Trophoblast cell (in vitro differentiated cells and primary cell): ENCODE measurements at regions not wholly inside any gene's neighbourhood (a gene's known extent, or its start where the extent isn't known, plus 50 kb on each side); places are given as distances from the start of the nearest gene placed in this dataset.
"Not testable (repeated sequence)": the region's sequence is repeated elsewhere in the genome, so short reads cannot be mapped to it uniquely, and the experiment has no call there.

Experiments
- DNase-seq, 2 donors: peaks; one replicate each; pipeline ENCODE4 v3.0.0-alpha.2; 2016
- H2AFZ ChIP-seq: 2 replicates; pipeline ENCODE4 v1.6.1; 2013; ENCODE audit warnings: low read length, moderate library complexity, mild to moderate bottlenecking; ENCODE audit not compliant: insufficient read depth, poor library complexity
- H2AK5ac ChIP-seq: 2 replicates; pipeline ENCODE4 v1.6.1; 2013; ENCODE audit warnings: mild to moderate bottlenecking, low read length
- H2BK120ac ChIP-seq: 2 replicates; pipeline ENCODE4 v1.6.1; 2013; ENCODE audit warnings: low read length, mild to moderate bottlenecking, moderate library complexity; ENCODE audit not compliant: insufficient read depth, poor library complexity
- H2BK12ac ChIP-seq: 2 replicates; pipeline ENCODE4 v1.6.1; 2013; ENCODE audit warnings: mild to moderate bottlenecking, low read length, moderate library complexity
- H2BK5ac ChIP-seq: 2 replicates; pipeline ENCODE4 v1.6.1; 2013; ENCODE audit warnings: low read length, low read depth, moderate library complexity, mild to moderate bottlenecking; ENCODE audit not compliant: poor library complexity
- H3K14ac ChIP-seq: 2 replicates; pipeline ENCODE4 v1.6.1; 2013; ENCODE audit warnings: mild to moderate bottlenecking, low read length
- H3K18ac ChIP-seq: 2 replicates; pipeline ENCODE4 v1.6.1; 2013; ENCODE audit warnings: mild to moderate bottlenecking, low read length
- H3K23ac ChIP-seq: 2 replicates; pipeline ENCODE4 v1.6.1; 2013; ENCODE audit warnings: low read length
- H3K27ac ChIP-seq: 2 replicates; pipeline ENCODE4 v1.5.1; 2013; ENCODE audit warnings: low read depth, mild to moderate bottlenecking, inconsistent platforms, low read length, moderate library complexity
- H3K27me3 ChIP-seq: 2 replicates; pipeline ENCODE4 v1.6.1; 2013; ENCODE audit warnings: inconsistent platforms, mild to moderate bottlenecking, low read length, moderate library complexity; ENCODE audit not compliant: insufficient read depth
- H3K36me3 ChIP-seq, 2 experiments: 1 replicate in 1 of 2; 2 replicates in 1 of 2; pipeline ENCODE4 v1.6.1; 2013; ENCODE audit warnings: low read length in 2 of 2, mild to moderate bottlenecking in 2 of 2, moderate library complexity in 1 of 2; ENCODE audit not compliant: insufficient read depth in 2 of 2, control insufficient read depth in 1 of 2
- H3K4ac ChIP-seq: 2 replicates; pipeline ENCODE4 v1.6.1; 2013; ENCODE audit warnings: low read depth, mild to moderate bottlenecking, low read length, moderate library complexity
- H3K4me1 ChIP-seq, 2 experiments: 1 replicate in 1 of 2; 2 replicates in 1 of 2; pipeline ENCODE4 v1.6.1; 2013; ENCODE audit warnings: low read length in 2 of 2, mild to moderate bottlenecking in 2 of 2, moderate library complexity in 1 of 2; ENCODE audit not compliant: insufficient read depth in 2 of 2, control insufficient read depth in 1 of 2
- H3K4me2 ChIP-seq: 2 replicates; pipeline ENCODE4 v1.6.1; 2013; ENCODE audit warnings: inconsistent platforms, mild to moderate bottlenecking, low read length, moderate library complexity
- H3K4me3 ChIP-seq: 2 replicates; pipeline ENCODE4 v1.5.1; 2013; ENCODE audit warnings: mild to moderate bottlenecking, low read depth, low read length, inconsistent platforms
- H3K79me1 ChIP-seq: one replicate; pipeline ENCODE4 v1.6.1; 2013; ENCODE audit warnings: low read length
- H3K79me2 ChIP-seq: 2 replicates; pipeline ENCODE4 v1.6.1; 2013; ENCODE audit warnings: low read length, mild to moderate bottlenecking; ENCODE audit not compliant: control insufficient read depth, insufficient read depth, poor library complexity
- H3K9ac ChIP-seq: 2 replicates; pipeline ENCODE4 v1.6.1; 2013; ENCODE audit warnings: mild to moderate bottlenecking, low read length
- H3K9me3 ChIP-seq: 2 replicates; pipeline ENCODE4 v1.6.1; 2013; ENCODE audit warnings: low read depth, mild to moderate bottlenecking, control low read depth, inconsistent platforms, low read length; ENCODE audit not compliant: insufficient read depth
- H4K12ac ChIP-seq: 2 replicates; pipeline ENCODE4 v1.6.1; 2013; ENCODE audit warnings: low read depth, mild to moderate bottlenecking, low read length, moderate library complexity
- H4K8ac ChIP-seq: 2 replicates; pipeline ENCODE4 v1.6.1; 2013; ENCODE audit warnings: low read depth, mild to moderate bottlenecking, low read length, moderate library complexity
- H4K91ac ChIP-seq: one replicate; pipeline ENCODE4 v1.6.1; 2013; ENCODE audit warnings: low read depth, mild to moderate bottlenecking, low read length, moderate library complexity
- whole genome bisulfite sequencing: extraction: QIAGEN DNeasy Blood & Tissue Kit; methylation state at CpG from one replicate; pipeline ENCODE4 v1.1.7; 2013; ENCODE audit warnings: missing lambda C conversion rate; ENCODE audit not compliant: insufficient read length, insufficient coverage; ENCODE audit errors: extremely low coverage; 5-methylcytosine and 5-hydroxymethylcytosine counted together

GRCh38 chr7:125421407-125421806 is 491.8 kb upstream of the POT1 start:
- not testable (repeated sequence) for H3K18ac ChIP-seq, H4K12ac ChIP-seq

GRCh38 chr7:125412890-125413665 is 483.5 kb upstream of the POT1 start:
- H2AFZ ChIP-seq, result no peak overlapping the region
- H3K9ac ChIP-seq, result no peak overlapping the region
- no peak overlapping the region for H2BK12ac ChIP-seq
- H3K27me3 ChIP-seq, result no peaks in the 10 kb centered on the region
- no peaks in the 10 kb centered on the region for H3K36me3 ChIP-seq
- H2AK5ac ChIP-seq, result no peak overlapping the region
- H3K23ac ChIP-seq, result no peak overlapping the region
- no peak overlapping the region for H3K4me2 ChIP-seq
- no peak overlapping the region for H3K4ac ChIP-seq
- H3K27ac ChIP-seq, result no peak overlapping the region
- no peak overlapping the region for H4K12ac ChIP-seq
- H3K4me1 ChIP-seq, result no peaks in the 10 kb centered on the region
- no peak for DNase-seq
- H3K18ac ChIP-seq, result no peak overlapping the region
- H4K8ac ChIP-seq, result no peak overlapping the region
- H3K9me3 ChIP-seq, result no peaks in the 10 kb centered on the region
- H2BK5ac ChIP-seq, result no peak overlapping the region
- H3K79me2 ChIP-seq, result no peaks in the 10 kb centered on the region
- no peaks in the 10 kb centered on the region for H3K79me1 ChIP-seq
- H2BK120ac ChIP-seq, result no peak overlapping the region
- no CpG with 5 or more reads among the region's 2 CpGs for WGBS
- H3K4me3 ChIP-seq, result no peak overlapping the region
- H4K91ac ChIP-seq, result no peak overlapping the region
- H3K14ac ChIP-seq, result no peak overlapping the region

More at GRCh38 chr7:125421407-125421806, 491.8 kb upstream of the POT1 start:
- H2BK12ac ChIP-seq, H3K27me3 ChIP-seq, H3K4me3 ChIP-seq, H3K79me2 ChIP-seq, H4K8ac ChIP-seq, DNase-seq, H3K79me1 ChIP-seq, H3K23ac ChIP-seq, H3K4me2 ChIP-seq, H2BK5ac ChIP-seq, H2BK120ac ChIP-seq, H2AFZ ChIP-seq, H3K9ac ChIP-seq, H4K91ac ChIP-seq, H3K27ac ChIP-seq, H3K9me3 ChIP-seq, H3K4me1 ChIP-seq, H3K4ac ChIP-seq, H2AK5ac ChIP-seq, H3K36me3 ChIP-seq, H3K14ac ChIP-seq: not testable (repeated sequence)
- WGBS, result no CpG with 5 or more reads among the region's 3 CpGs

- no peak overlapping the region for H4K8ac ChIP-seq
- no peaks in the 10 kb centered on the region for H3K36me3 ChIP-seq
- DNase-seq, result no peak
- H2BK120ac ChIP-seq, result no peak overlapping the region
- no peak overlapping the region for H4K91ac ChIP-seq
- no peak overlapping the region for H3K4me3 ChIP-seq
- no peaks in the 10 kb centered on the region for H3K27me3 ChIP-seq
- H3K4me2 ChIP-seq, result no peak overlapping the region
- no peak overlapping the region for H4K12ac ChIP-seq
- H3K27ac ChIP-seq, result no peak overlapping the region
- H3K79me2 ChIP-seq, result no peaks in the 10 kb centered on the region
- no peak overlapping the region for H3K23ac ChIP-seq
- H2BK5ac ChIP-seq, result no peak overlapping the region
- no peaks in the 10 kb centered on the region for H3K9me3 ChIP-seq
- no peak overlapping the region for H3K18ac ChIP-seq
- no peak overlapping the region for H3K14ac ChIP-seq
- H2AFZ ChIP-seq, result no peak overlapping the region
- no peaks in the 10 kb centered on the region for H3K79me1 ChIP-seq
- no peak overlapping the region for H3K9ac ChIP-seq
- no peak overlapping the region for H2BK12ac ChIP-seq
- no peak overlapping the region for H2AK5ac ChIP-seq
- H3K4ac ChIP-seq, result no peak overlapping the region
- no peaks in the 10 kb centered on the region for H3K4me1 ChIP-seq
These were observed 480.3 kb upstream of the POT1 start for GRCh38 chr7:125409921-125410320.

- Histone ChIP-seq H3K4me2 (no peak overlapping the region), H3K79me2 (no peaks in the 10 kb centered on the region), H3K27me3 (no peaks in the 10 kb centered on the region), H3K4me1 (no peaks in the 10 kb centered on the region), H2BK5ac (no peak overlapping the region), H3K36me3 (no peaks in the 10 kb centered on the region), H3K23ac (no peak overlapping the region), H4K91ac (no peak overlapping the region), H2AK5ac (no peak overlapping the region), H2BK12ac (no peak overlapping the region), H3K27ac (no peak overlapping the region), H2BK120ac (no peak overlapping the region), H4K8ac (no peak overlapping the region), H3K4ac (no peak overlapping the region), H4K12ac (no peak overlapping the region), H3K18ac (no peak overlapping the region), H3K9me3 (no peaks in the 10 kb centered on the region), H3K4me3 (no peak overlapping the region), H3K79me1 (no peaks in the 10 kb centered on the region), H3K9ac (no peak overlapping the region), H2AFZ (no peak overlapping the region), H3K14ac (no peak overlapping the region)
- no peak for DNase-seq
- no CpG with 5 or more reads among the region's 1 CpG for WGBS
These were observed 476.5 kb upstream of the POT1 start for GRCh38 chr7:125406111-125406510.
